ENCODE measurements at regions not wholly inside any gene's neighbourhood (a gene's known extent, or its start where the extent isn't known, plus 50 kb on each side); places are given as distances from the start of the nearest gene placed in this dataset.

DNA sequence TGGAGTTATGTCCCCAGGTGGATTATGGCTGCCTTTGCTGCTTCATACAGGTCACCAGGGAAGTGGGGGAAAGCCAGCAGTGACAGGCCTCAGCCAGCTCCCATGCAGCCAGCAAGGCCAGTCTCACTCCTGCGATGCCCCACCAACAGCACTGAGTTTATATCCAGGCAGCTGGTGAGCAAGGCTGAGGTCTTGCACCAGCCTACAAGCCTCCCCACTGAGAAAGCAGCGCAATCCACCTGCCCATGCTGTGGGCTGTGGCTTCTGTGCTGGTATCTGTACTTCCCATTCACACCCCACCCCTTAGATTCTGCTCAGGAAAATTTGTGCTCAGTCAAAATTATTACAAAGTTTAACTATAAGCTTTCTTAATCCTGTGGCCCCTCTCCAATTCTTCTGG, 153.5 kb downstream of the HHIP start:
- Histone ChIP-seq H3K4me1 (replicated peaks in 1 of 4; ENCODE audit: control insufficient read depth in 3 of 4, insufficient read depth in 4 of 4, low read length in 3 of 4) (no peaks in the 10 kb centered on the region; a peak in 1 of 7 replicates), H3K79me2 (ENCODE audit: control insufficient read depth in 1 of 2, insufficient read depth in 2 of 2, low read length in 2 of 2) (no peaks in the 10 kb centered on the region), H3K23ac (ENCODE audit: insufficient read length) (no peak overlapping the region), H2BK120ac (replicated peaks; ENCODE audit: low read depth, low read length) (no peak overlapping the region), H3K23me2 (ENCODE audit: low read depth, low read length) (no peaks in the 10 kb centered on the region), H3K4me2 (ENCODE audit: insufficient read depth in 1 of 2, low read depth in 2 of 2, low read length in 2 of 2) (no peak overlapping the region), H2BK5ac (ENCODE audit: low read depth, low read length) (no peak overlapping the region), H2BK12ac (ENCODE audit: low read depth, low read length) (no peak overlapping the region), H4K20me1 (replicated peaks in 1 of 2; ENCODE audit: control insufficient read depth in 1 of 2, insufficient read depth in 2 of 2, low read length in 2 of 2) (no peaks in the 10 kb centered on the region), H2AK5ac (ENCODE audit: low read depth, low read length) (no peak overlapping the region), H3K27ac (ENCODE audit: low read depth, low read length) (no peak overlapping the region), H3K36me3 (ENCODE audit: control insufficient read depth in 2 of 4, insufficient read depth in 4 of 4, low read length in 3 of 4) (no peaks in the 10 kb centered on the region), H3K27me3 (replicated peaks in 1 of 4; ENCODE audit: control insufficient read depth in 3 of 4, extremely low read depth in 1 of 4, insufficient read depth in 3 of 4, low read length in 3 of 4) (no peaks in the 10 kb centered on the region), H3K56ac (replicated peaks; ENCODE audit: insufficient read length, low read depth, low read length) (no peak overlapping the region), H3K9me3 (ENCODE audit: insufficient read depth in 2 of 2, low read depth in 1 of 2, low read length in 1 of 2) (no peaks in the 10 kb centered on the region), H3K4me3 (ENCODE audit: extremely low read depth in 1 of 4, insufficient read depth in 2 of 4, low read depth in 3 of 4, low read length in 4 of 4) (no peak overlapping the region), H3K79me1 (ENCODE audit: low read depth, low read length) (no peaks in the 10 kb centered on the region), H3K18ac (ENCODE audit: extremely low read depth, low read length) (no peak overlapping the region; the same call in 1 of the 2 replicates), H3K4ac (replicated peaks; ENCODE audit: insufficient read length, low read depth, low read length) (no peak overlapping the region), H2BK20ac (ENCODE audit: low read length) (no peak overlapping the region), H4K5ac (ENCODE audit: insufficient read length, low read depth, low read length) (no peak overlapping the region), H3K9ac (replicated peaks in 1 of 4; ENCODE audit: extremely low read depth in 1 of 4, low read depth in 3 of 4, low read length in 3 of 4) (no peak overlapping the region), H4K91ac (replicated peaks; ENCODE audit: insufficient read length, low read length) (no peak overlapping the region), H2BK15ac (ENCODE audit: low read length) (no peak overlapping the region), H2AFZ (ENCODE audit: low read length) (no peak overlapping the region), H4K8ac (ENCODE audit: extremely low read depth, insufficient read depth, low read length) (peak overlapping the region; percentile 2; the same call in 1 of the 2 replicates), H3K14ac (ENCODE audit: insufficient read length) (no peak overlapping the region)
- WGBS, 2 experiments (ENCODE audit: extremely low coverage in 1 of 2, insufficient coverage in 1 of 2, insufficient read length in 1 of 2, insufficient replicate concordance in 2 of 2, low coverage in 1 of 2, low lambda C conversion rate in 2 of 2, missing lambda C conversion rate in 1 of 2): 96% methylated on average over 2 of the region's 2 CpGs; no CpG with 5 or more reads in 1 of the 2 experiments
- ChIA-PET CTCF (ENCODE audit: partially characterized antibody) (interaction anchor here (0.9 to 1.5 kb wide), 4 partner anchors 10 to 626 kb away, joined by 3 to 4 read pairs (median 3); no protein-coding TSS in a partner anchor), POLR2A (ENCODE audit: partially characterized antibody) (interaction anchor here (0.6 kb wide), 1 partner anchor 1304 kb away, joined by 3 read pairs; no protein-coding TSS in a partner anchor)
- DNase-seq (ENCODE audit: low read depth in 1 of 2, low spot score in 2 of 2) (no peak), FAIRE-seq (no peak)
- TF ChIP-seq ZNF274 (IDR thresholded peaks at IDR 0.05; ENCODE audit: borderline replicate concordance, extremely low read depth, low read length): no peak
- no peak for TF ChIP-seq TBP (IDR thresholded peaks at IDR 0.05; ENCODE audit: low read depth, low read length)
- no peak for TF ChIP-seq CTBP2 (IDR thresholded peaks at IDR 0.05; ENCODE audit: borderline replicate concordance, insufficient read depth, insufficient read length, low read length)
- no peak for TF ChIP-seq RNF2 (IDR thresholded peaks at IDR 0.05; ENCODE audit: borderline replicate concordance, low read depth, low read length, missing control alignments, poor library complexity, severe bottlenecking)
- no peak for TF ChIP-seq TEAD4 (IDR thresholded peaks at IDR 0.05; ENCODE audit: low read depth, low read length)
- no peak for TF ChIP-seq SAP30 (IDR thresholded peaks at IDR 0.05; ENCODE audit: insufficient read depth, insufficient replicate concordance, low read length)
- TF ChIP-seq CBX5 (IDR thresholded peaks at IDR 0.05; ENCODE audit: low read depth, low read length): no peak
- TF ChIP-seq CBX8 (IDR thresholded peaks at IDR 0.05; ENCODE audit: borderline replicate concordance, low read depth, low read length): no peak
- no peak for TF ChIP-seq TAF7 (optimal IDR thresholded peaks at IDR 0.05; ENCODE audit: borderline replicate concordance, low read depth, low read length)
- no peak for TF ChIP-seq PHF8 (conservative IDR thresholded peaks at IDR 0.05; ENCODE audit: low read depth, low read length)
- TF ChIP-seq CHD1 (IDR thresholded peaks at IDR 0.05; ENCODE audit: low read depth, low read length): no peak
- TF ChIP-seq CEBPB (IDR thresholded peaks at IDR 0.05; ENCODE audit: low read depth, low read length): no peak
- no peak for TF ChIP-seq YY1 (IDR thresholded peaks at IDR 0.05; ENCODE audit: low read depth, low read length)
- TF ChIP-seq EP300 (IDR thresholded peaks at IDR 0.05; ENCODE audit: borderline replicate concordance in 1 of 2, low read depth in 2 of 2, low read length in 2 of 2): no peak
